RCC 7860 (cell line): ENCODE measurements at regions not wholly inside any gene's neighbourhood (a gene's known extent, or its start where the extent isn't known, plus 50 kb on each side); places are given as distances from the start of the nearest gene placed in this dataset.

Experiments
- DNase-seq: peaks from one replicate; pipeline ENCODE4 v3.0.0-alpha.2; 2015; ENCODE audit warnings: low spot score
- FAIRE-seq: peaks from 2 replicates; lab custom pipeline; 2012; peaks lifted over from hg19 to GRCh38; lab: Jason Lieb, UNC

GRCh38 chr13:100941377-100942368 is 267.1 kb upstream of the TMTC4 start:
- no peak for DNase-seq
- FAIRE-seq: no peak

- DNase-seq: no peak
- no peak for FAIRE-seq
These were observed 266.1 kb upstream of the TMTC4 start for GRCh38 chr13:100940658-100941057.

GRCh38 chr13:100933841-100934240 is 259.2 kb upstream of the TMTC4 start:
- FAIRE-seq (peak; percentile 64), DNase-seq (no peak)

- no peak for FAIRE-seq
- DNase-seq: no peak
These were observed 248.0 kb upstream of the TMTC4 start for GRCh38 chr13:100922599-100922998.

- DNase-seq: no peak
- no peak for FAIRE-seq
These were observed 246.5 kb upstream of the TMTC4 start for GRCh38 chr13:100921139-100921538.

- no peak for DNase-seq
- no peak for FAIRE-seq
These were observed 242.4 kb upstream of the TMTC4 start for GRCh38 chr13:100917011-100917410.

GRCh38 chr13:100913143-100913542 is 238.5 kb upstream of the TMTC4 start:
- FAIRE-seq: no peak
- no peak for DNase-seq

- DNase-seq (no peak), FAIRE-seq (no peak)
These were observed 229.8 kb upstream of the TMTC4 start for GRCh38 chr13:100904293-100904976.

- DNase-seq (no peak), FAIRE-seq (no peak)
These were observed 225.2 kb upstream of the TMTC4 start for GRCh38 chr13:100899720-100900316.

- no peak for DNase-seq
- FAIRE-seq: no peak
These were observed 223.8 kb upstream of the TMTC4 start for GRCh38 chr13:100898431-100898830.

- FAIRE-seq (no peak), DNase-seq (no peak)
These were observed 221.1 kb upstream of the TMTC4 start for GRCh38 chr13:100895651-100896050.

- DNase-seq (no peak), FAIRE-seq (no peak)
These were observed 218.4 kb upstream of the TMTC4 start for GRCh38 chr13:100892981-100893380.

GRCh38 chr13:100890645-100891044 is 216.1 kb upstream of the TMTC4 start:
- FAIRE-seq: no peak
- DNase-seq: no peak

- DNase-seq (peak; percentile 70), FAIRE-seq (peak; percentile 60)
These were observed 213.1 kb upstream of the TMTC4 start for GRCh38 chr13:100887729-100888151.

GRCh38 chr13:100883453-100883852 is 208.9 kb upstream of the TMTC4 start:
- FAIRE-seq: no peak

GRCh38 chr13:100881291-100881864 is 206.8 kb upstream of the TMTC4 start:
- DNase-seq (no peak), FAIRE-seq (no peak)

More at GRCh38 chr13:100883453-100883852, 208.9 kb upstream of the TMTC4 start:
- no peak for DNase-seq

GRCh38 chr13:100880166-100880565 is 205.6 kb upstream of the TMTC4 start:
- FAIRE-seq: no peak

GRCh38 chr13:100879255-100879654 is 204.7 kb upstream of the TMTC4 start:
- DNase-seq (no peak), FAIRE-seq (no peak)

More at GRCh38 chr13:100880166-100880565, 205.6 kb upstream of the TMTC4 start:
- DNase-seq: no peak

GRCh38 chr13:100876044-100876403 is 201.4 kb upstream of the TMTC4 start:
- FAIRE-seq (no peak), DNase-seq (no peak)

GRCh38 chr13:100875392-100876043 is 200.9 kb upstream of the TMTC4 start:
- FAIRE-seq (peak; percentile 91), DNase-seq (peak; percentile 83)

- no peak for DNase-seq
- FAIRE-seq: no peak
These were observed 198.2 kb upstream of the TMTC4 start for GRCh38 chr13:100872761-100873160.
